Hematopoietic multipotent progenitor cell (in vitro differentiated cells): ENCODE measurements at regions not wholly inside any gene's neighbourhood (a gene's known extent, or its start where the extent isn't known, plus 50 kb on each side); places are given as distances from the start of the nearest gene placed in this dataset.
"Not testable (repeated sequence)": the region's sequence is repeated elsewhere in the genome, so short reads cannot be mapped to it uniquely, and the experiment has no call there.

Experiments
- DNase-seq, 3 donors: peaks; one replicate each; pipeline ENCODE4 v3.0.0-alpha.2; 2011 to 2015; ENCODE audit warnings: low read depth in 2 of 3, low spot score in 2 of 3

DNA sequence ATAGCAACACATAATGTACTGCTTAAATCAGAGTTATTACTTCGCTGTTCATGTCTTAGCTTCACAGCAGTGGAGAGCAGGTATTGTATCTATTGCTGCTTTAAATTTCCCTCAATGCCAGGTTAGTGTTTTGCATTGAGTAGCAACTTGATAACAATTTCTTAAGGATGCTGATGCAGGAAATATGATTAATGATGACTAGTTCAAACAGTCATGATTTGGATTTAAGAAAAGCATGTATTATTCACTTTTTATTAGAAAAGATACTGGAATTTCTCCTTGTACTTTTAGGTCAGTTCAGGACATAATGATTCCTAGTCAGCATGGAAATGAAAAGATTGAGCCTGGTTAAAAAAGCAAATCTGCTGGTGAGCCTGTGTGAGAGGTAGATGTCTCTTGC, 67.2 kb upstream of the ARHGAP29 start:
- no peak for DNase-seq

- peak in 2 of 3 donors; percentile 66 to 82 for DNase-seq
Observed at GRCh38 chr1:94303005-94303404, 65.6 kb upstream of the ARHGAP29 start.

GRCh38 chr1:94302497-94302896, 65.1 kb upstream of the ARHGAP29 start:
- DNase-seq: peak in 1 of 3 donors; percentile 3

DNA sequence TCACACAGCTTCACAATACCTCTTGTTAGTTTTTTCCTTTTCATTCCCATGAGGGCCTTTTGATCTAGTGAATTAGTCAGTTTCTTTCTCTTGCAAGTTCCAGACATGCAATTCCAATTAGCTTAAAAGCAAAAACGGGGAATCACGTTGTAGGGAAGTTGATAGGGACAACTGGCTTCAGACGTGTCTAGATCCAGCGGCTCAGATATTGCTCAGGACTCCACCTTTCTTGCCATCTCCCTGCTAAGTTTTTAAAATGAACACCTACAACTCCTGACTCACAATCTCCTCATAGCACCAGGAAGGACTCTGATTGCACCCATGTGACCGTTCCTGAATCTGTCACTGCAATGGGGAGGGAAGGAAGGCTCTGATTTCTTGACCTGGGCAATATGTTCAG, 63.8 kb upstream of the ARHGAP29 start:
- DNase-seq: no peak

DNA sequence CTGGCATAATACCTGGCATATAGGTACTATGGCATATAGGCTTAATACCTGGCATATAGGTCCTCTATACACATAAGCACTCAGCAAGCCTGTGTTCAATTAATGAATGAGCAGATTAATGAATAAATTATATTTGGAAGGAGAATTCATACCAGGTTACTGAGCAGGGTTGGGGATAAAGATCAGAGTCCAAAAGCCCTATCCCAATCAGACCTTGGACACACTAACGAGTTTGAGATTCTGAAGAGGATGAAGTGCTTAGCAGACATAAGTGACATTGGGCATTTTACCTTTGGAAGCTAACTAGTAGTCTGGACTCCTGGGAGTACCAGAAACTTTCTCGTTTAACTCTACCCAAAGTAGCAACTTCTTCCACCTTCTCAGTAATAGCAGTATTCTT, 63.3 kb upstream of the ARHGAP29 start:
- DNase-seq: no peak

DNA sequence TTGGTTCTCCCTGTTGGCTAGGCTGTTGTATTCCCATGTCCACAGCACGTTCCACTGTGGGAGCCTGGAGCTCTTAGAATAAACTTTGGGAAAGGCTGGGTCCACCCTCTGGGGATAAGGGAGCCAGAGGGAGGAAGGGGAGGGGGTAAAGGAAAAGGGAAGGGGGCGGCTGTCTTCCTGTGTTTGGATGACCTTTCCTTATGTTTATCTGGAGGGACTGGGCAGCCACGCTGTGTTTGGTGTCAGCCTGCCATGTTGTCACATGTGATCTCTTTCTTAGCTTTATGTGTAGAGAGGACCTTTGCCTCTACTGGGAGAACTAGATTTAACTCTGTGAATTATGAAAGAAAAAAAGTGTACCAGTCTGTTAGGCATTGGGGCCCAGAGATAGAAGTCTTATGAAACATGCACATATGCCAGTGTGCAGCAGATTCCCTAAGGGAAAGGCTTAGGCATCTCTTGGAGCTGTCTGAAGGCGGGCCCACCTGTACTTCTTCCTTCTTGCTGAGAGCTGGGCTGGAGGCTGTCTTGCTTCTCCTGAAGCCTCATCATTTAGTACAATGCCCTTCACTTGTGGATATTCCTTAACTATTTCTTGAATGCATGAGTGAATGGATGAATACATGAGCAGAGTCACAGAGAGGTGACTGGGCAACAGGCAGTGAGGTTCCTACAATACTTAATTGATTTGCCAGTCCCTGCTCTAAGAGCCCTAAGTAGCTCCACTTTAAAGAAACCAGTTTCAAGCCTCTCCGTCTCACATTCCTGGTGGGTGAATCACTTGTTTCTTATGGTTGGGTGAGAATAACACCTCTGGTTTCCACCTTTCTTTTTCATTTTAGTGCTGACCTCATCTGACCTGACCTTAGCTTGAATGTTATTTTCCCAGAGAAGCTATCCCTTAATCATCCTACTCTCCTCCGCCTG, 62.5 kb upstream of the ARHGAP29 start:
- DNase-seq: no peak

- no peak for DNase-seq
Observed at GRCh38 chr1:94298861-94299260, 61.5 kb upstream of the ARHGAP29 start.

- no peak for DNase-seq
Observed at GRCh38 chr1:94296018-94296417, 58.6 kb upstream of the ARHGAP29 start.

DNA sequence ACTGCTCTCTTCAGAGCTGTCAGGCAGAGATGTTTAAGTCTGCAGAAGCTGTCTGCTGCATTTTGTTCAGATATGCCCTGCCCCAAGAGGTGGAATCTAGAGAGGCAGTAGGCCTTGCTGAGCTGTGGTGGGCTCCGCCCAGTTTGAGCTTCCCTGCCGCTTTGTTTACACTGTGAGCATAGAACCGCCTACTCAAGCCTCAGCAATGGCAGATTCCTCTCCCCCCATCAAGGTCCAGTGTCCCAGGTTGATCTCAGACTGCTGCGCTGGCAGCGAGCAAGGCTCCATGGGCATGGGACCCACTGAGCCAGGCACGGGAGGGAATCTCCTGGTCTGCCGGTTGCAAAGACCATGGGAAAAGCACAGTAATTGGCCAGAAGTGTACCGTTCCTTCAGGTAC, 55.6 kb upstream of the ARHGAP29 start:
- DNase-seq: not testable (repeated sequence)

DNA sequence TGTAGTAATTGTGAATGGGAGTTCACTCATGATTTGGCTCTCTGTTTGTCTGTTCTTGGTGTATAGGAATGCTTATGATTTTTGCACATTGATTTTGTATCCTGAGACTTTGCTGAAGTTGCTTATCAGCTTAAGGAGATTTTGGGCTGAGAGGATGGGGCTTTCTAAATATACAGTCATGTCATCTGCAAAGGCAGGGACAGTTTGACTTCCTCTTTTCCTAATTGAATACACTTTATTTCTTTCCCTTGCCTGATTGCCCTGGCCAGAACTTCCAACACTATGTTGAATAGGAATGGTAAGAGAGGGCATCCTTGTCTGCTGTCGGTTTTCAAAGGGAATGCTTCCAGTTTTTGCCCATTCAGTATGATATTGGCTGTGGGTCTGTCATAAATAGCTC, 51.9 kb upstream of the ARHGAP29 start:
- not testable (repeated sequence) for DNase-seq
